PC-9 (cell line): ENCODE measurements at regions not wholly inside any gene's neighbourhood (a gene's known extent, or its start where the extent isn't known, plus 50 kb on each side); places are given as distances from the start of the nearest gene placed in this dataset.

ENCODE experiments used
- CTCF ChIP-seq: fragments of 200-600 bp; sonication (generic); conservative IDR thresholded peaks from 2 replicates; pipeline ENCODE4 v1.6.1; 2017; ENCODE audit warnings: mixed run types, antibody characterized with exemption, mild to moderate bottlenecking, moderate library complexity
- EZH2 ChIP-seq: fragments of 200-600 bp; sonication (generic); IDR thresholded peaks from 2 replicates; pipeline ENCODE4 v1.8.0; 2017; ENCODE audit warnings: antibody characterized with exemption, low read depth

DNA sequence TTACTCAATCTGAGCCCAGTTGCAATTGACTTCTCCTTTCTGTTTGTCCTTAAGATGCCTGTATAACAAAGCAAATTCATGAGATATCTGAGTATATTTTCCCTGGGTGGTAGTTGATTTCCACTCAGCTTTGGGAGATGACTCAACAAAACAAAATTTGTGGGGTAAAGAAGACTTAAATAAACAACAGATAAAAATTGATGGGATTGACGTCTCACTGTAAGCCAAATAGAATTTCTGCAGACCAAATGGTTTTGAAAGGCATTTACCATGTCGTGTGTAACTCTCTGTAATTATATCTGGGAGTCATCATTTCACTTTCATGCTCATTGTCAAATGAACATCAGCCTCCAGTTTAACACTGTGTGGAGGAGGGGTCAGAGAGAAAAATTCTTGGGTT, 255.4 kb upstream of the MYO3A start:
- no peak for TF ChIP-seq CTCF
- TF ChIP-seq EZH2 = no peak
